ENCODE measurements at regions not wholly inside any gene's neighbourhood (a gene's known extent, or its start where the extent isn't known, plus 50 kb on each side); places are given as distances from the start of the nearest gene placed in this dataset.
"Not testable (repeated sequence)": the region's sequence is repeated elsewhere in the genome, so short reads cannot be mapped to it uniquely, and the experiment has no call there.

DNA sequence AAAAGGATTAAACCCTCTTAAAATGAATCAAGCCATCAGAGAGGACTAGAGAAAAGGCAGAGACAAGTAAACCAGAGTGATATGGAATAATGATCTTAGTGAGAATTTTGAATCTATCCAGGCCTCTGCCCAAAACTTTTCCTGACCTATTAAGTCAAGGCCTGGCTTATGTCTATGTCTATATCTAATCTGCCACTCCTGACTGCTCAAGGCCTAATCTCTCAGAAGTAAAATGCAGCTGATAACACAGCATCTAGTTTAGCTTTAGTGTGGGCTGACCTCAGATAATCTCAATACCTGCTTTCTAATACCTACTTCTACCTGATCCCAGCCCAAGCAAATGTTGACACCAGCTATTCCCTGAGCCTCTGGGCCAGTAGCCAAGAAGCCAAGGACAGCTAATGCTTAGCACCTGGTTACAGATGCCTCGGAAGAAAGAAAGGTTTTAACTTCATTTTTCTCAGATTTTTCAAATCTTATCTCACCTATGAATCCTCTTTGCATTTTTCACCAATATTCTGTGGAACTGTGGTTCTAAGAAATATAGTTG lies 1472.5 kb upstream of the SEL1L start:
- no peak for DNase-seq (ENCODE audit: low read depth in 4 of 4, low spot score in 3 of 4)

GRCh38 chr14:83007052-83007451 lies 1473.4 kb upstream of the SEL1L start:
- not testable (repeated sequence) for DNase-seq (ENCODE audit: low read depth in 4 of 4, low spot score in 3 of 4)

- no peak for DNase-seq (ENCODE audit: low read depth in 4 of 4, low spot score in 3 of 4)
Measured at GRCh38 chr14:83007641-83008225, 1474.1 kb upstream of the SEL1L start.

- peak in 1 of 4 donors; percentile 9 for DNase-seq (ENCODE audit: low read depth in 4 of 4, low spot score in 3 of 4)
Measured at GRCh38 chr14:83017296-83017695, 1483.6 kb upstream of the SEL1L start.

DNA sequence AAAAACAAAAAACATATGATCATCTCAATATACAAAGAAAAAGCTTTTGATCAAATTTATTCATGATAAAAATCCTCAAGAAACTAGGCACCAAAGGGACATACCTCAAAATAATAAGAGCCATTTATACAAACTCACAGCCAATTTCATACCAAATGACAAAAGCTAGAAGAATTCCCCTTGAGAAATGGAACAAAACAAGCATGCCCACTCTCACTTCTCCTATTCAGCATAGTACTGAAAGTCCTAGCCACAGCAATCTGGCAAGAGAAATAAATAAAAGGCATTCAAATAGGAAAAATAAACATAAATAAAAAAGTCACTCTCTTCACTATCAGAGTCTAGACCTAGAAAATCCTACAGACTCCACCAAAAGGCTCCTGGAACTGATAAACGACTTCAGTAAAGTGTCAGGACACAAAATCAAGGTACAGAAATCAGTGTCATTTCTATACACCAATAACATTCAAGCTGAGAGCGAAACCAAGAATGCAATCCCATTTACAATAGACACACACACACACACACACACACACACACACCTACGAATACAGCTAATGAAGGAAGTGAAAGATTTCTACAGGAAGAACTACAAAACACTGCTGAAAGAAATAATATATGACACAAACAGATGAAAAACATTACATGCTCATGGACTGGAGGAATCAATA lies 1486.2 kb upstream of the SEL1L start:
- DNase-seq (ENCODE audit: low read depth in 4 of 4, low spot score in 3 of 4): no peak

- DNase-seq (ENCODE audit: low read depth in 4 of 4, low spot score in 3 of 4): no peak
Measured at GRCh38 chr14:83021323-83021722, 1487.7 kb upstream of the SEL1L start.

- no peak for DNase-seq (ENCODE audit: low read depth in 4 of 4, low spot score in 3 of 4)
Measured at GRCh38 chr14:83023369-83023768, 1489.7 kb upstream of the SEL1L start.

DNA sequence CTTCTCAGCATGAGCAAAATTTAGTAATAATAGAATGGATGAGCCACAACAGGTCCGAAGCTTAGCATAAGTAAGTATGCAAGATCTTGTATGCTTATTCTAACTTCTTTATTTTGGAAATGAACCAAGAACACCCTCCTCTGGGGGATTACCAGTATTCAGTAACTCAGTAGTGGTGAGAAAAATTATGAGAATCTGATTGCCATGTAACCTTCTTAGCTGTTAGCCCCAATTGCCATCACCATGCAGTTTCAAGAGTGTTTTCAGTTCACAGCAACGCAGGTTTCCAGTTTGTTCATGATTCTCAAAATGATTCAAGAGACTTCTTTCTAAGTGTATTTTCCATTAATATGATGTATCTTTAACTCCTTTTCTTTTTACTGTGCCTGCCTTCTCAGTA lies 1507.6 kb upstream of the SEL1L start:
- no peak for DNase-seq (ENCODE audit: low read depth in 4 of 4, low spot score in 3 of 4)

GRCh38 chr14:83042858-83043257 lies 1509.2 kb upstream of the SEL1L start:
- no peak for DNase-seq (ENCODE audit: low read depth in 4 of 4, low spot score in 3 of 4)

DNA sequence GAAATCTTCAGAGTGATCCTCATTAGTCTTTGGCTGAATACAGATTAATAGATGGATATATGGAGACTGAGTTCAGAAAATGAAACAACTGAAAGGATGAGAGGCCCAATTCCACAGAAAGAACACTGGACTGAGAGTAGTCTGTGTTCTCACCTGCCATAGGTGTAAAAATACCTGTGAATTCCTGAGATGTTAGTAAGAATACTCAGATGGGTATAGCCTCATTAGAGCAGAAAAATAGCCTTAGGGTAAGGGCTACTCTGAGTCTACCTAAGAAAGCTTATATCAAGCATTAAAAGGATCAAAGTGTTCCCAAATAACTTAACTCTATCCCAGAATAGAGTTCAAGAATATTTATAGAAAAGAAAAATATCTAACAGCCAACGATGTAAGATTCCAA lies 1510.3 kb upstream of the SEL1L start:
- DNase-seq (ENCODE audit: low read depth in 4 of 4, low spot score in 3 of 4): no peak

- peak; percentile 12 to 29 (median 18) for DNase-seq (ENCODE audit: low read depth in 4 of 4, low spot score in 3 of 4)
Measured at GRCh38 chr14:83047059-83047830, 1513.6 kb upstream of the SEL1L start.

DNA sequence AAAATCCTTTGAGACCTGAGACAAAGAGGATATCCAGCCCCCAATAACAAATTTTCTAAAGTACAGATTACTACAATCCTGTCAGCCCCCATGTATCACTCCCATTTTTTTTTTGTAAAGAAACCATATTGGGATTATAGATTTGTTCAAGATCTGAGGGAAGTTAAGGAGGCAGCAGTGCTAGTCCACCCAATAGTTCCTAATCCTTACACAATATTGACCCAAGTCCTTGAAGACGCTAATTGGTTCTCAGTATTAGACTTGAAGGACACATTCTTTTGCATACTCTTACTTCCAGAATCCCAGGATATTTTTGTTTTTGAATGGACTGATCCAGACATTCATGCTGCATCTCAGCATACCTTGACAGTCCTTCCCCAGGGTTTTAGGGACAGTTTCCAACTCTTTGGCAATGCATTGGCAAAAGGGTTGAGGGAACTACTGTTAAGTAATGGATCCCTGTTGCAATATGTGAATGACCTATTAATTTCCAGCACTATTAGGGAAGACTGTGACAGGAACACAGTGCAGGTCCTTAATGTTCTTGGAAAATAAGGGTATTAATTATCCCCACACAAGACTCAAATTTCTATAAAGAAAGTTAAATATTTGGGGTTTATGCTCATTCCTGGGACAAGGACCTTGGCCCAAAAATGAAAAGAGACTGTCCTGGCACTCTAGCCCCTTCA lies 1519.5 kb upstream of the SEL1L start:
- no peak for DNase-seq (ENCODE audit: low read depth in 4 of 4, low spot score in 3 of 4)

GRCh38 chr14:83058068-83058467 lies 1524.4 kb upstream of the SEL1L start:
- DNase-seq (ENCODE audit: low read depth in 4 of 4, low spot score in 3 of 4): no peak

- DNase-seq (ENCODE audit: low read depth in 4 of 4, low spot score in 3 of 4): no peak
Measured at GRCh38 chr14:83071888-83072501, 1538.3 kb upstream of the SEL1L start.

DNA sequence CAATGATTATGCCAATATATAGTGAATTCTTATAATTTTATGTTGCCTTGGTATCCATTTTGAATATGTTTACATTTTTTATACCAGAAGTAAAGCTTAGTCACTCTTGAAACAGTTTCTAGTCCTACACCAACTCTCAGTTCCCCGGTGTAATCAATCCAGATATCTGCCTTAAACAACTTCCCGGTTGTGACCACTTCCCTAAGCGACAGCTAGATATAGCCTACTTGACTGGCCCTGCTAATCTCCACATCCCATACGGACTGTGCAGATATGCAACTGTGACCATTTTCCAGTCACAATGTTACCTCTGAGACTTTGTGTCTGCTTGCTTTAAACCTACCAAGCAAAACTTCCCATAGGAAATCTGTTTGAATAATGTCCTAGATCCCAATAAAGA lies 1551.5 kb upstream of the SEL1L start:
- no peak for DNase-seq (ENCODE audit: low read depth in 4 of 4, low spot score in 3 of 4)

DNA sequence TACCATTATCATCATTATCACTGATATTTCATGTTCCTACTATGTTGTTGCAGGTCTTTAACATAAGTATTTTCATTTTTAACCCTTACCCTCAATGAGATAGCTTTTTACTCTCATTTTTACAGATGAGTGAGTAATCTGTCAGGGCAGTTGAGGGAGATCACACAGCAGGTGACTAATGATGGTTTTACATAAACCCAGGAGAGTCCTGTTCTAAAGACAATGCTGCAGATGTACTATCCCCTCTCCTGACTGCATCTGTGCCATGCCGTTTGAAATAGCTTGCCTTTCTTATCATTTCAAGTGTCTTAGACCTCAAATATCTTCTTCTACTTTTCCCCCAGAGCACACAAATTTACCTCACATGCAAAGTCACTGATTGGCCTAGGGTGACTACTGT lies 1552.1 kb upstream of the SEL1L start:
- no peak for DNase-seq (ENCODE audit: low read depth in 4 of 4, low spot score in 3 of 4)

GRCh38 chr14:83091991-83092956 lies 1558.6 kb upstream of the SEL1L start:
- DNase-seq (ENCODE audit: low read depth in 4 of 4, low spot score in 3 of 4): not testable (repeated sequence)

DNA sequence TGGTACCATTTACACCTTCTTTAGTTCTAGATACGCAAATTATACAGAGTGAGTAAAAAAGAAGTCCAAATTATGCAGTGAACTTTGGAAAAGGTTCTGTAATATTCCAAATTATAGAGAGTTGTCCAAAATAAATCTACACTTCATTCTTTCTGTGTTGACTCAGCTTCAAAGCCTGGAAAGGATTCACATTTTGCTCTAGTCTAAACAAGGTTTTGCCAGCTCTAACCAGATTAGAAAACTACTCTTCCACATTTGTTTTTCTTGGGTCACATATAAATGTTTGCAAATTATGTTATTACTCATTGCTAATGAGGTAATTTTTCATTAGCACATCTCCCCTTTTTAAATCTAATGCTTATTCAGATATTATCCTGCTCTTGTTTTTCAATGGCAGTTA lies 1562.4 kb upstream of the SEL1L start:
- no peak for DNase-seq (ENCODE audit: low read depth in 4 of 4, low spot score in 3 of 4)

- DNase-seq (ENCODE audit: low read depth in 4 of 4, low spot score in 3 of 4): no peak
Measured at GRCh38 chr14:83101846-83102245, 1568.2 kb upstream of the SEL1L start.
